Amniotic epithelial cell (primary cell): ENCODE measurements at regions not wholly inside any gene's neighbourhood (a gene's known extent, or its start where the extent isn't known, plus 50 kb on each side); places are given as distances from the start of the nearest gene placed in this dataset.

Experiments
- DNase-seq: peaks from one replicate; pipeline ENCODE4 v3.0.0-alpha.2; 2010; ENCODE audit warnings: low read depth

GRCh38 chr11:27771516-27771915 is 71.3 kb upstream of the BDNF start:
- DNase-seq, result no peak

DNA sequence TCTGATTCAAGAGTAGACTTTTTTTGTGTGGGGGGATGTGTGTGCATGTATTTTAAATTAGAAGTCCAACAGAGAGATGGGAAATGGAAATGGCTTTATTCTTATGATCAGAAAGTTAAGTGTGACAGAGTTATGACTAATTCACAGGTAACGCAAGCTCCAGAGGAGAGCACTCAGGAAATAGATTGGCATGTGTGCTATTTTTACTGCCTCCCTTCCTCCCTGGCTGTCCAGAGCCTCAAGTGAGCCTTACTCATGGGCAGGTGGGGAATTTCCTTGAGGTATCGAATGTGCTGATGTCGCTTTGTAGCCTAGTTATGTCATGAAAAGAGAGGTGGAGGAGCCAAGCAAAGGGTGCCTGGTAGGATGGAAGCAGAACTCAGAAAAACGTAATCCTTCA is 70.3 kb upstream of the BDNF start:
- DNase-seq, result peak; percentile 4

- no peak for DNase-seq
These were observed 63.5 kb upstream of the BDNF start for GRCh38 chr11:27763736-27764135.

DNA sequence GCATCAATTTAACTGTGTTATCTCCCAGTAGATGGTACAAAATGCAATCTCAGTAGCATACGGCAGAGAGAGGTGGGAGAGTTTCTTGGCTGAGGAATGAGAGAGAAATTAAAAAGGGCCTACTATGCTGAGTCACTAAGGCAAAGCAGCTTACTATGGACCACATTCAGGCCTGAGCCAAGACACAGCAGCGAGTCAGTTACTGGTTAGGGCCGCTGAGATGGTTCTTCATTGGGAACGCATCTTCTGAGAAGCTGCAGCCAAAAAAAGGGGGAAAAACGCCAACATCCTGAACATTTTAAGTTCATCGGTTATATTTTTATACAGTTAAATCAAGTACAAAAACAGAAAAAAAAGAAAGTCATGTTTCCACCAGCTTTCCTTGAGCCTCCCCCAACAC is 61.1 kb upstream of the BDNF start:
- DNase-seq, result no peak

DNA sequence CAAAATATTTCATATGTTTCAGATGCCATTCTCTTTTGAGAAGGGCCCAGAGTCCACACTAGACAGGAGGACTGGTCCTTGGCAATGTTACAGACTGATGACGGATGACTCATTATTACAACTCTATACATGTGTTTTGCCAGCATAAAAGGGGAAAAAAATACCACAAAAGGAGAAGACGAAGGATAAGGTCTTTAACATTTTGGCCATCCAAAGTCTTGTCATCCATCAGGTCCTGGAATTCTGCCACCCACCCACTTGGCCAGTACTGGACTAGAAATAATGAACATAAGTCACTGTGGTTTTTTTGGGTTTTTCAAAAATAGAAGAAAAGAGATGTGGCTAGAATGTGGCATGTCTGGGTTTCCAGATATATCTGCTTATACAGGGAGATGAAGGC is 57.7 kb upstream of the BDNF start:
- DNase-seq, result peak; percentile 50

- peak; percentile 12 for DNase-seq
These were observed 54.1 kb upstream of the BDNF start for GRCh38 chr11:27754035-27755017.
